ENCODE measurements at regions not wholly inside any gene's neighbourhood (a gene's known extent, or its start where the extent isn't known, plus 50 kb on each side); places are given as distances from the start of the nearest gene placed in this dataset.

DNA sequence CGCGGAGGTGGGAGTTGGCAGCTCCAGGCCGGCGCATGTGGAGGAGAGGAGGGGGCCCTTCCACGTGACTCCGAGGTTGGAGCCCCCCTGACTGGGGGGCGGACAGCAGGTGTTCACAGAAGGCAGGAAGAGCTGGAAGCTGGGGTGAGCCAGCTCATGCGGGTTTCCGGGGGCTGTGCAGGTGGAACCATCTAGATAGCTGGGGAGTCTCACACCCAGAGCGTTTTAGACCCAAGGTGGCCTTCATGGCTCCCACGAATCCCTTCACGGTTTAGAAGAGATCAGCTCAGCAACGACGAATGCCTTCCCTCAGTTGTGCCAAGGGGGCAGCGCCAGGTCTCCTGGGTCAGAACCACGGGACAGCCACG, 740.5 kb upstream of the SALL3 start:
- no peak overlapping the region for H3K4me3 Mint-ChIP-seq
- no peak for DNase-seq
- no peaks in the 10 kb centered on the region for H3K27me3 Mint-ChIP-seq
- H3K36me3 Mint-ChIP-seq, result no peaks in the 10 kb centered on the region
- no peak overlapping the region for H3K27ac Mint-ChIP-seq
- H3K9me3 Mint-ChIP-seq, result peaks cover 4% of the 10 kb centered on the region
- no peaks in the 10 kb centered on the region for H3K4me1 Mint-ChIP-seq

DNA sequence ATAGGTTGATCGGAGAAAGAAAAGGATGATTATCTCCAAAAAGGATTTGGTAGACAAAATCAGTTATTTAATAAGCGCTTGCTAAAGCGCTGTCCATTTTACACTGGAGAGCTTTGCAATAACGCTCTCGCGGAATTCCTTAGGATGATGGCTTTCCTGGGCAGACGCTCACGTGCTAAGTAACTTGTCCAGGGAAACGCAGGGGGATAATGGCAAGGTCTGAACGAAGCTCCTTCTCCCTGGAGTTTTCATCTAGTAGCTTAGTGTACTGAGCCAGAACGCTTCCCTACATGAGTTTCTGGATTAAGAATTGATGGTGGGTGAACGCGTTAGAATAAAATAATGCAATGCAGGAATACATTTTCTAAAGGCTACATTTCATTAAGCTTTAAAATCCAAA, 739.5 kb upstream of the SALL3 start:
- Mint-ChIP-seq H3K27me3 (no peaks in the 10 kb centered on the region), H3K9me3 (peaks cover 4% of the 10 kb centered on the region), H3K4me3 (no peak overlapping the region), H3K27ac (no peak overlapping the region), H3K36me3 (no peaks in the 10 kb centered on the region), H3K4me1 (no peaks in the 10 kb centered on the region)
- no peak for DNase-seq

DNA sequence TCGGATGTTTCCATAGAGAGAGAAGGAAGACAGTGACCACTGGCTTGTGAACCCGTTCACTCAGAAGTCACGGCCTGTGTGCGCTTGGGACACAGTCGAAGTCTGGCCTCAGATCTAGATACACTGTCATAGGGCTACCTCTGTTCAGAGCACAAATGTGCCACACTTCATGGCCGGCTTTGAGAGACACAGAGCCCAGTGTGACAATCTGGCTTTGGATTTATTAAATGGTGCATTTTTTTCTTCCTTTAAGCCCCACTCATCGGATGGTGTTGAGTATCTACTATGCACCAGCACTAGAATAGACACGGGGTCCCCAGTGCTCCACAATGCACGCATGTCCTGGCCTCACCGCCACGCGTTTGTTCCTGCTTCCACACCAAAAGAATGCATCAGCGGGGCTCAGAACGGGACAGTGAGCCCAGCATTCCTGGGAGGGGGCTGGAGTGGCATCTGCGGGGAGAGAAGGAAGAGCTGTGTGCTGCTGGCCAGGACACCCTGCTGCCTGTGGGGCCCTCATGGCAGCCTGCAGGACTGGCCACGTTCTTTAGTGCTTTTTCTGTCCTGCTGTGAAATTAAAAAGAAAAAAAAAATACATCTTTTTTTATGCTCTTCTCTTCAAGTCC, 738.9 kb upstream of the SALL3 start:
- no peak for DNase-seq
- Mint-ChIP-seq H3K4me1 (no peaks in the 10 kb centered on the region), H3K9me3 (peaks cover 4% of the 10 kb centered on the region), H3K4me3 (no peak overlapping the region), H3K27me3 (no peaks in the 10 kb centered on the region), H3K27ac (no peak overlapping the region), H3K36me3 (no peaks in the 10 kb centered on the region)

DNA sequence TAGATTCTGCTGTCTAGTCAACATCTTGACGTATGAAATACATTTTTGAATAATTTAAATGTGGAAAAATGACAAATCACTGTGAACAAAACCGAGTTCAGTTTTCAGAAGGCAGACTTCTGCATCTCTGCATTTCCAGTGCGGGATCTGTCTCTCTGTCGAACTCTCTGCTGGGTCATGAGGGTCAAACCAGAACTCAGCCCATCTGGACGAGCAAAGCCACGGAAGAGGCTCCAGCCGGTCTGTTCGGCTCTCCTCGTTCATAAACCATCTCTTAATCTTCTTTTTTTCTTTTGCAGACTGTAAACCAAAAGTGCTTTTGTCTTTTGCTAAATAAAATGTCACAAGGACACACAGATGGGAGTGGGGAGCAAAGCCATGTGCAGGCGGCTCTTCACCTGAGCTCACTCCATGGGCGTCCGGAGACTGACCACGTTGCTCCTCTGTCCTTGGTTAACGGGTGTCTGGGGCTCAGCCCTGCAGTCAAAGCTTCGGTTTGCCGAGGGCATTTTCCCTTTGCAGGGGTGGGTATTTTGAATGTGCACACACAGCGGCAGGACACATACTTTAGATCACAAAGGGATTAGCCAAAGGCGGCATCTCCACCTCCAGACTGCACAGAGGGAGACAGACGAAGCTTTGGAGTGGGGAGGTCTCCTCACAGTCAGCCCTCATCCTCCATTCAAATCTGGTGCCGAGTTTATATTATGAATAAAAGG, 737.9 kb upstream of the SALL3 start:
- Mint-ChIP-seq H3K36me3 (no peaks in the 10 kb centered on the region), H3K4me3 (no peak overlapping the region)

DNA sequence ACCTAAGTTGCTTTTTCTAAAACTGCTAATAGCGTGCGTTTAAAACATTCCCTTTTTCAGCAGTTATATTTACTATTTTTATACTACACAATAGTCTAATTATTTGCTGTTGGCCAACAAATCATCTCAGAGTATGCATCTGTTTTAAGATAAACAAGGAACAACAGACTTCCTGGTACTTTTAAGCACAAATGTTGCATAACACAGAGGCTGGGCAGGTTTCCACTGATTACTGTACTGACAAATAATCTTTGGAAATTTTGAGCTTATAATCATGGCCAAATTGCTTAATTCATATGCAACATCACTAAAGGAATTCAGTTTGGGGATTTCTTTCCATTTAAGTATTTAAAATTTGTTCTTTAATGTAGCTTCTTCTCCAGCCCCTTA, 737.4 kb upstream of the SALL3 start:
- Mint-ChIP-seq H3K4me1 (no peaks in the 10 kb centered on the region), H3K27me3 (no peaks in the 10 kb centered on the region), H3K27ac (no peak overlapping the region), H3K4me3 (no peak overlapping the region), H3K36me3 (no peaks in the 10 kb centered on the region), H3K9me3 (peaks cover 4% of the 10 kb centered on the region)
- no peak for DNase-seq

More for the DNA sequence above, 737.9 kb upstream of the SALL3 start:
- H3K4me1 Mint-ChIP-seq, result no peaks in the 10 kb centered on the region
- no peak for DNase-seq
- H3K27ac Mint-ChIP-seq, result no peak overlapping the region
- no peaks in the 10 kb centered on the region for H3K27me3 Mint-ChIP-seq
- peaks cover 4% of the 10 kb centered on the region for H3K9me3 Mint-ChIP-seq

DNA sequence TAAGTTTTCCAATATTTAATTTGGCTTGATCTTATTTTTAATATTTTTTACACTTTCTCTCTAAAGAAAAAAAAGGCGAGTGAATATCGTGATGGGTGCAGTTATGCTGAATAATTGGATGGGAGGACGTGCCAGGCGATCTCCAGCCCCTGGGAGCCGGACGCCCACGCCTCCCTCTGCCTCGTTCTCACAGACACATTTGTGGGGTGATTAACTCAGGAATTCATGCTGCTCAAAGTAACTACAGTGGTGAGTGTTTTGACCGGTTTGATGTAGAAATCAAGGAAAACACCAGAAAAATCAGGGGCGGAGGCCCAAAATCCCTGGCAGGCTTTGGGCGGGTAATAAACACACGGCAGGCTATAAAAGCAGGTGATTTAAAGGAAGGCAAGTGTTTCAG, 736.8 kb upstream of the SALL3 start:
- no peaks in the 10 kb centered on the region for H3K27me3 Mint-ChIP-seq
- no peak overlapping the region for H3K4me3 Mint-ChIP-seq
- H3K27ac Mint-ChIP-seq, result no peak overlapping the region
- no peaks in the 10 kb centered on the region for H3K36me3 Mint-ChIP-seq
- H3K9me3 Mint-ChIP-seq, result peaks cover 4% of the 10 kb centered on the region
- no peaks in the 10 kb centered on the region for H3K4me1 Mint-ChIP-seq
- DNase-seq, result no peak

DNA sequence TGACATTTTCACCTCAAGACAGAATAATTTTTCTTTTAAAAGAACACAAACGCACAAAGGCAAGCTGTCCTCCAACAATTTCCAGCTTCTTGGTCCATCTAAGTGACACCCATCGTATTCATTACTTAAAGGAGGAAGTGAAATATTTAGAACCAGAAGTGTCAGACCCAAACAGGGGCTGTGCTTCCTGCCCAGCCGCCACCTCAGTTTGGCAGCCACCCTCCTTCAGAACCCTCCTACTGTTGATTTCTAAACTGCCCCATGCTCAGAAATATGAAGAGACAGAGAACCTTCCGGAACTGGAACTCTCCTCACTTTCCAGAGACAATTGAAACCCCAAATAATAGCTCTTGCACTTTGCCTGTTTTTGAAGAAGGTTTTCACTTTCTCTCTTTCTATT, 734.8 kb upstream of the SALL3 start:
- H3K9me3 Mint-ChIP-seq, result no peaks in the 10 kb centered on the region
- no peaks in the 10 kb centered on the region for H3K27me3 Mint-ChIP-seq
- H3K4me3 Mint-ChIP-seq, result no peak overlapping the region
- H3K4me1 Mint-ChIP-seq, result no peaks in the 10 kb centered on the region
- H3K27ac Mint-ChIP-seq, result no peak overlapping the region
- H3K36me3 Mint-ChIP-seq, result no peaks in the 10 kb centered on the region
- DNase-seq, result no peak

DNA sequence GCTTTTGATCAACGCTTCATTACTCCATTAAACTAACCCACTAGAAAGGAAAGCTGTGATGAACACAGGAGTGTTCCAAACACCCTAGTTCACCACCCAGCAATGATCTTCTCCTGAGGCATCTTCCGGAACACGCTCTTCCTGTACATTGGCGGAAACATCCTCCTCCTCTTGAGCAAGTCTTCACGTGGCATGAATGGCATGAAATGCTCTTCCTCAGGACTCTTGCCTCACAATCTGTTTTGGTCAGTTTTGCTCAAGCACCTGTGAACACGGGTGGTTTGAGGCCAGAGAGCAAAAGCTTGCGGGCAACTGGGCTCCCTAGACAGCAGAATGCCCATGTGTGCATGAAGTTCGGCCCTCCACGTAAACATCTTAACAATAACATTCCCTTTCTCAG, 734.2 kb upstream of the SALL3 start:
- no peaks in the 10 kb centered on the region for H3K9me3 Mint-ChIP-seq
- H3K4me1 Mint-ChIP-seq, result no peaks in the 10 kb centered on the region
- no peak overlapping the region for H3K27ac Mint-ChIP-seq
- H3K4me3 Mint-ChIP-seq, result no peak overlapping the region
- DNase-seq, result no peak
- H3K27me3 Mint-ChIP-seq, result no peaks in the 10 kb centered on the region
- H3K36me3 Mint-ChIP-seq, result no peaks in the 10 kb centered on the region

DNA sequence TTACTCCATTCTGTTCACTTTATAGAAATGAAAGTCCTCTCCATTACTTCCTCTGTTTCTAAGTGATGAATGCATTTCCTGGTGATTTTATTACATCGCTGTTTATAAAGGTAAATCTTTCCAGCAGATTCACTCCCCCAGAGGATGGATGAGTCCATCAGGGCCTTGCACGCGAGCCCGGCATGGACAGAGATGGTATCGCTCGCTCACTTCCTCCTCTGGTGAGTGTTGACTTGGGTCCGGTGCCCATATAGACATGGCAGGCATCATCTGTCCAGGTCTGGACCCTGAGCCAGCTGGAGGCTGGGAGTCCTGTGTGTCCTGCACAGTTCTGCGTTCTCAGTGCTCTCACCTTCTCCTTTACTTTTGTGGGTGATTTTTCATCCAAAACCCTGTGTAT, 733.6 kb upstream of the SALL3 start:
- Mint-ChIP-seq H3K4me3 (no peak overlapping the region), H3K36me3 (no peaks in the 10 kb centered on the region), H3K9me3 (no peaks in the 10 kb centered on the region), H3K4me1 (no peaks in the 10 kb centered on the region), H3K27me3 (no peaks in the 10 kb centered on the region), H3K27ac (no peak overlapping the region)
- DNase-seq, result no peak

DNA sequence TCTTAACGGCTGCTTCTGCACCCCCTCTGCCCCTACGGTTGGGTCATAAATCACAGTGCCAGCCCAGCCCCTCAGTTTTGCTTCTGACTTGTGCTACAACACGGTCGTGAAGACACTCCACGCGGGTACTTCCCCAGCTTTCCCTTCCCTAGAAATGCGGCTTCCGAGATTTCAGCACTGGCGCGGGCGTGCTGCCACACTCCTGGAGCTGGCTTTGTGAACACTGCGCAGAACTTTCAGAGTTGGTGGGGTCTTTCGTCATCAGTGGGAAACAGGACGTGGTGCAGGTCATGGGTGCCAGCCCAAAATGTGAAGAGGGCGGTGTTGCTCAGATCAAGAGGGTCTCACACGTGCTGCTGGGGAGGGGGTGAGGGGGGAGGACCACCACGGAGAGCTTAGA, 733.0 kb upstream of the SALL3 start:
- Mint-ChIP-seq H3K27me3 (no peaks in the 10 kb centered on the region), H3K9me3 (no peaks in the 10 kb centered on the region), H3K27ac (no peak overlapping the region), H3K4me1 (no peaks in the 10 kb centered on the region), H3K36me3 (no peaks in the 10 kb centered on the region), H3K4me3 (no peak overlapping the region)
- no peak for DNase-seq

DNA sequence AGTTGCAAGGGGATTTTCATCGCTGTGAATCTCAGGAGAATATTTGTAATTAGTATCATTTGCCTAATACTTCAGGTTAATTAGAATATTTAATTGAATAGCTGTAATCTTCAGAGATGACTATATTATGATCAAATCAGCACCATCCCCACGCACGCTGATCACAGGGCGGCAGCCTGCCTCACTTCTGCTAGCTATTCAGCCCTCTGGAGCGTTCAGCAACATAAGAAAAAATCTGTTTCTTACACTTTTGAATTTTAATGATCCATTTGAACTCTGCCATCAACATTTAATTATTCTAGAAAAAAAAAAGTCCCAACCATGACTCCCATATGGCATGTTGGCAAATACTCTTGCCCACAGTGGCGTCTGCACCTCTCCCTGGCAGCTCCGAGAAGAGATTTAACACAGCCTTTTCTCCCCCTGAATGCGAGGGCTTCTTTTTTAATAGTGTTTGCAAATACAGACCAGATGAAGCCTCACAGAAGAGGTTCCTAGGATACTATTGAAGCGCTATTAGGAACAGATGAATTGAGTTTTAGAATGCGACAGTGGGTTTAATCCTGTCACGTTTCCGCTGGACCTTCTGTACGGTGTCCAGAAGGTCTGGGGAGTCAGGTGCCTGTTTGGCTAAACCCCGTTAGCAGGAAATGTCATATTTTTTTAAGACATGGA, 731.9 kb upstream of the SALL3 start:
- Mint-ChIP-seq H3K27ac (no peak overlapping the region), H3K9me3 (no peaks in the 10 kb centered on the region), H3K4me1 (no peaks in the 10 kb centered on the region), H3K4me3 (no peak overlapping the region), H3K27me3 (peaks cover 2% of the 10 kb centered on the region), H3K36me3 (no peaks in the 10 kb centered on the region)
- DNase-seq, result no peak

DNA sequence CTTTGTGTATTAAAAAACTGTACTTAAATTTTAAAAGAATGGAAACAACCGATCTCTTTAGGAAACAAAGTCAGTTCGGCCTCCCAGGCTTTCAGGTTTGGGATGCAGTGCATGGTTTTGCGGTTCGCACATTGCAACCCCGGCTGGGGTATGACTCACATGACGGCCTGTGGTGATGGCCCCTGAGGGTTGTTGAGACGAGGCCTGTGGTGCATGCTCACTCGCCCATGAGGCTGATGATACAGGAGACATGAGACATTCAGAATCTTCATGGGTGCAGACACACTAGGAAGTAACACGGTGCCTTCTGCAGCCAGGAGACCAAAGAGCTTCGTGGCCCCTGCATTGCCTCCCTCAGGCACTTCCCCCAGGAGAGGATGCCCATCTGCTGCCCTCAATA, 724.6 kb upstream of the SALL3 start:
- no peaks in the 10 kb centered on the region for H3K36me3 Mint-ChIP-seq
- no peaks in the 10 kb centered on the region for H3K4me1 Mint-ChIP-seq
- no peaks in the 10 kb centered on the region for H3K9me3 Mint-ChIP-seq
- H3K4me3 Mint-ChIP-seq, result no peak overlapping the region
- peaks cover 9% of the 10 kb centered on the region for H3K27me3 Mint-ChIP-seq
- H3K27ac Mint-ChIP-seq, result no peak overlapping the region
- no peak for DNase-seq

DNA sequence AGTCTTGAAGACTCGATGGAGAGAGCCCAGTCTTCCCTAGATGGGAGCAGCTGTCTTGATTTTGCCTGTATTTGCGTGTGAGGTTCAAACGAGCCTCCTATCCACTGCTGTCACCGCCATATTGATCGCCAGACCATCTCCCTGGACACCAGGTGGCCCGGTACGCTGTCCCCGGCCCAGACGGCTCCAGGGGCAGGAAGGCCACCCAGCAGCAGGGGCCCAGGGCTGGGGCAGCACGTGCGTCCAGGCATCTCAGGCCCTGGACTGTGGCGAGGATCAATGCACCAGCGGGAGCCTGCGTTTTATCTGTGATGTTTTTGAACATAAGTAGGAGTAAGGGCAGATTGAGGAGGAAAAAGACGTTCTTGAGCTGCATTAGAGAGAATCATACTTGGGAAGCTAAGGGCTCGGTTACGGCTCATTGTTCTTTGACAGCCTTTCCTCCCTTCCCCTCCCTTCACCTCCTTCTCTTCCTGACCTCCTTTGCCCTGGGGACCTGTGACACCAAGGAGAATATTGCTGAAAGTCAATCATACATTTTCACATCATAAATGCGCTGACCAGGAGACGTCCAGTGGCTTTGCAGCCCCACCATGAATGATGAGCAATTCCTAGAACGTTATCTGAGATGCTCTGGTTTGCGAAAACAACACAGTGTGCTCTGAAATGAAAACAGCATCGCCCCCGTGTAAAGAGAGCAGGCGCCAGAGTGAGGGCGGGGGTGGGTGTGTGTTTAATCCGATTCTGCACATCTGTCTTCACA, 711.2 kb upstream of the SALL3 start:
- Mint-ChIP-seq H3K27me3 (no peaks in the 10 kb centered on the region), H3K4me1 (no peaks in the 10 kb centered on the region), H3K36me3 (no peaks in the 10 kb centered on the region), H3K27ac (no peak overlapping the region), H3K4me3 (no peak overlapping the region), H3K9me3 (no peaks in the 10 kb centered on the region)
- no peak for DNase-seq

DNA sequence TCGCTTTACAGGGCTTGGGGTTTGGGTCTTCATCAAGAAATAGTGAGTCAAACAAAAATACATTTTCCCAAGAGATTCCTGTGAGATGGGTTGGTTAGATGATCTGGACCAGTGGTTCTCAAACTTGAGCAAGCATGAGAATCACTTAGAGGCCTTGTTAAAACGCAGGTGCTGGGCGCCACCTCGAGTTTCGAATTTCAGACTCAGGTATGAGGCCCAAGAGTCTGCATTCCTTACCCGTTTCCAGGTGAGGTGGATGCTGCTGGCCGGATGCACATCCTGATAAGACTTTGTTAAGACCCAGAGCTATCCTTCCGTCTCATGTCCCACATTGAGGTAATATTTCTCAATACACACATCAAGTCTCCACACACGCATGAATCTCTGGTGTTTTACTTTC, 707.8 kb upstream of the SALL3 start:
- Mint-ChIP-seq H3K4me1 (no peaks in the 10 kb centered on the region), H3K36me3 (no peaks in the 10 kb centered on the region), H3K4me3 (no peak overlapping the region), H3K27ac (no peak overlapping the region), H3K9me3 (peaks cover 14% of the 10 kb centered on the region), H3K27me3 (no peaks in the 10 kb centered on the region)
- no peak for DNase-seq

DNA sequence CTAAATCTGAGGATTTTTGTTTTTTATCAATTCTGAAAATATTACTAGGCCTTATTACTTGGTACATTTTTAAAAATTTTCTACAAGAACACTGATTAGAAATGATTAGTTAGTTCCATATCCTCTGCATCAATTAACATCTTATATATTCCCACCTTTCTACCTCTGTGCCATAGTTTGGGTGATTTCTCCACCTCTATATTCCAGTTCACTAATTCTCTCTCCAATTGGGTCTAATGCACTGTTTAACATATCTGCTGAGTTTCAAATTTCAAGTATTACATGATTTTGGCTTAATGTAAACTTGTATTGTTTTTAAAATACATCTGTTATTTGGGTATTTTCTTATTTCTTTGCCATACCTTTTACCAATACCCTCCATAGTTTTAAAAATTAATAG, 705.7 kb upstream of the SALL3 start:
- no peak overlapping the region for H3K27ac Mint-ChIP-seq
- H3K36me3 Mint-ChIP-seq, result no peaks in the 10 kb centered on the region
- peaks cover 16% of the 10 kb centered on the region for H3K9me3 Mint-ChIP-seq
- no peaks in the 10 kb centered on the region for H3K27me3 Mint-ChIP-seq
- no peaks in the 10 kb centered on the region for H3K4me1 Mint-ChIP-seq
- no peak overlapping the region for H3K4me3 Mint-ChIP-seq
- no peak for DNase-seq

All from activated naive CD8-positive, alpha-beta T cell treated with anti-CD3 and anti-CD28 coated beads for 36 hours (primary cell).